GM10266 (cell line): ENCODE measurements at regions not wholly inside any gene's neighbourhood (a gene's known extent, or its start where the extent isn't known, plus 50 kb on each side); places are given as distances from the start of the nearest gene placed in this dataset.
"Not testable (repeated sequence)": the region's sequence is repeated elsewhere in the genome, so short reads cannot be mapped to it uniquely, and the experiment has no call there.

Experiments
- DNase-seq: peaks from one replicate; pipeline ENCODE4 v3.0.0; 2012; ENCODE audit errors: extremely low spot score
- CTCF ChIP-seq: IDR thresholded peaks from 2 replicates; pipeline ENCODE4 v1.5.1; 2012; ENCODE audit warnings: mild to moderate bottlenecking, low read depth; ENCODE audit not compliant: control insufficient read depth, insufficient read depth; ENCODE audit errors: missing control alignments

DNA sequence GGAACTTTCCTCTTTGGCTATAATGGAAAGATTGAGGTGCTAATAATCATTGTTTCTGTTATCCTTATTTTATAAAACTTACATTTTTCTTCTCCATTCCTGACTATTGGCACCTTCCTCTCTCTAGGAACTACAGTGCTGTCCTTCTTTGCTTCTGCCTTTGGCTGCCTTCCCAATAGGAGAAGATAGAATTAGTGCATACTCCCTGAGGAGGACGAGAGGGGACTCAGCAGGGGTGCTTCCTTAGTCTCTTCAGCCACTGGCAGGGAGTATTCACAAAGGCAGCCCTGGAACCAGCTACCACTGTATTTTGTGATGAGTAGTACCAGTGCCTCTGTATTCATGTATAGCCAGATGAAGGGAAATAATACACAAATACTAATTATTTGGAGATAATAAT lies 208.5 kb downstream of the FOXG1 start:
- no peak for TF ChIP-seq CTCF
- DNase-seq = no peak

DNA sequence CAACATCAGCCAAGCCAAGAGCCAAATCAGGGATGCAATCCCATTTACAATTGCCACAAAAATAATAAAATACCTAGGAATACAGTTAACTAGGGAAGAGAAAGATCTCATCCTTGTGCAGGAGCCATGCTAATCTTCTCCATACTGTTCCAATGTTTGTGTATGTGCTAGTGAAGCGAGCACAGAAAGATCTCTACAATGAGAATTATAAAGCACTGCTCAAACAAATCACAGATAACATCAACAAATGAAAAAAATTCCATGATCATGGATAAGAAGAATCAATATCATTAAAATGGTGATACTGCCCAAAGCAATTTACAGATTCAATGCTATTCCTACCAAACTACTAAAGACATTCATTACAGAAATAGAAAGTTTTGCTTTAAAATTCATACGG lies 215.6 kb downstream of the FOXG1 start:
- no peak for DNase-seq
- TF ChIP-seq CTCF = no peak

DNA sequence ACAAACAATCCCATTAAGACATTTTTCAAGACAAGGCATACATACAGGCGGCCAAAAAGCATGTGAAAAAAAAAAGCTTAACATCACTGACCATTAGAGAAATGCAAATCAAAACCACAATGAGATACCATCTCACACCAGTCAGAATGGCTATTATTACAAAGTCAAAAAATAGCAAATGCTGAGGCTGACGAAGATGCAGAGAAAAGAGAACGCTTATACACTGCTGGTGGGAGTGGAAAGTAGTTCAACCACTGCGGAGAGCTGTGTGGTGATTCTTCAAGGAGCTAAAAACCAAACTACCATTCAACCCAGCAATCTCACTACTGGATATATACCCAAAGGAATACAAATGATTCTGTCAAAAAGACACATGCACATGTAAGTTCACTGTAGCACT lies 216.7 kb downstream of the FOXG1 start:
- no peak for TF ChIP-seq CTCF
- DNase-seq = no peak

DNA sequence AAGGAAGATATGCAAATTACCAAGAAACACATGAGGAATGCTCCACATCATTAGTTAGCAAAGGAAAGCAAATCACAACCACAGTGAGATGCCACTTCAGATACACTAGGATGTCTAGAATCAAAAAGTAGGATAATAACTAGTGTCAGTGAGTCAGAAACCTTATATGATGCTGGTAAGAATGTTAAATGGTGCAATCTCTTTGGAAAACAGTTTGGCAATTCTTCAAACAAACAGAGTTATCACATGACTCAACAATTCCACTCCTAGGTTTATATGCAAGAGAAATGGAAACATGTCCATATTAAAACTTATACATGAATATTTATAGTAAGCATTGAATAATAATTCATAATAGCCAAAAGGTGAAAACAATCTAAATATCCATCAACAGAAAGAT lies 220.9 kb downstream of the FOXG1 start:
- DNase-seq = no peak
- no peak for TF ChIP-seq CTCF

- DNase-seq = not testable (repeated sequence)
Observed at GRCh38 chr14:28997196-28997595, 230.6 kb downstream of the FOXG1 start.

GRCh38 chr14:28999656-29000055 lies 233.1 kb downstream of the FOXG1 start:
- no peak for TF ChIP-seq CTCF
- no peak for DNase-seq

- TF ChIP-seq CTCF = no peak
- no peak for DNase-seq
Observed at GRCh38 chr14:29005647-29006046, 239.1 kb downstream of the FOXG1 start.

GRCh38 chr14:29007990-29008389 lies 241.4 kb downstream of the FOXG1 start:
- no peak for DNase-seq
- no peak for TF ChIP-seq CTCF
